ENCODE measurements at regions not wholly inside any gene's neighbourhood (a gene's known extent, or its start where the extent isn't known, plus 50 kb on each side); places are given as distances from the start of the nearest gene placed in this dataset.
"Not testable (repeated sequence)": the region's sequence is repeated elsewhere in the genome, so short reads cannot be mapped to it uniquely, and the experiment has no call there.

- peak; percentile 29 for DNase-seq
Observed at GRCh38 chr6:85923013-85923430, 280.3 kb upstream of the SYNCRIP start.

DNA sequence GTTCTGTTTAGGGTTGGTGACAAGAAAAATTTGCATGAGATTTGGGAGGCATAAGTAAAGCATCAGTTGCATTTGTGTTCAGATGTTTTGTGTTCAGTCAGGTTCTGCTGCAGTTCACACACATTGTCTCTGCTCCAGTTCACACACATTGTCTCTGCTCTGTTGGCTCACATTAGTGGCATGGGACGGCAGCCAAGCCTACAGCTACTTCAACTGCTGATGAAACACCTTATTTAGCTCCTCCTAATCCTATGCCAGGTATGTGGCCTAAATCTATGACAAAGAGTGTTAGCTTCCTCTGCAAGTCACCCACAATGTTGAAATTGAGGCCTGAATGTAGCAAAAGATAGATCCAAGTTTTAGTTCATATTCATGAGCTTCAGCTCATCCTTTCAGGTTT is 278.1 kb upstream of the SYNCRIP start:
- no peak for DNase-seq

DNA sequence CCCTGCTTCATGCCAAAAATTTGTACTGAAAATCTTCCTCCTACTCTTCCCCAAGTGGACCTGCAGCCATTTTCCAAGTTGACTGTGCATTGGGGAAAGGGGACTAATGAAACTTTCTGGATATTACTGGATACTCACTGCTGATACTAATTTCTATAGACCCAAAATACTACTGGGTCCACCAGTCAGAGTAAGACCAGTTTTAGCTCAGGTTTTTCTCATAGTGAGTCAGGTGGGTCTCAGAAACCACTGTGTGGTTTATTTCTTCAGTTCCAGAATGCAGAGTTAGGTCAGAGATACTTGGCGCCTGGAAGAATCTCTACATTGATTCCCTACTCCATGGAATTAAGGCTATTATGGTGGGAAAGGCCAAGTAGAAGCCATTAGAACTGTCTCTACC is 274.8 kb upstream of the SYNCRIP start:
- DNase-seq = no peak

- no peak for DNase-seq
Observed at GRCh38 chr6:85913001-85913400, 270.3 kb upstream of the SYNCRIP start.

GRCh38 chr6:85912582-85912981 is 269.9 kb upstream of the SYNCRIP start:
- no peak for DNase-seq

DNA sequence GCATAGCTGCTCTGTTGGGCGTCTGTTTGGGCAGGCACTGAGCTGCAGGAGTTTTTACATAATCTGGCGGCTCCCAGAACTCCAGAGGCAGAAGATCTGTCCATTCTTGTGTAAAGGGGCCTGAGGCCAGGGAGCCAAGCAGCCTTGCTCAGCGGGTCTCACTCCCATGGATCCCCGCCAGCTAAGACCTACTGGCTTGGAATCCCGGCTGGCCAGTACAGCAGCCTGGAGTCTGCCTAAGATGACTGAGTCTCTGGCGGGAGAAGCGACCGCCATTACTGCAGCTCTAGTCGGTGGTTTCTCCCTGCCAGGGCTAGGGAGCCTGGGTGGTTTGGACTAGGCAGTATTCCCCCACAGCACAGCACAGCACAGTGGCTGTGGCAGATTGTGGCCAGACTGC is 268.4 kb upstream of the SYNCRIP start:
- DNase-seq = no peak

GRCh38 chr6:85908120-85908519 is 265.4 kb upstream of the SYNCRIP start:
- DNase-seq = not testable (repeated sequence)

GRCh38 chr6:85892346-85892745 is 249.7 kb upstream of the SYNCRIP start:
- DNase-seq = no peak

GRCh38 chr6:85887461-85887860 is 244.8 kb upstream of the SYNCRIP start:
- no peak for DNase-seq

DNA sequence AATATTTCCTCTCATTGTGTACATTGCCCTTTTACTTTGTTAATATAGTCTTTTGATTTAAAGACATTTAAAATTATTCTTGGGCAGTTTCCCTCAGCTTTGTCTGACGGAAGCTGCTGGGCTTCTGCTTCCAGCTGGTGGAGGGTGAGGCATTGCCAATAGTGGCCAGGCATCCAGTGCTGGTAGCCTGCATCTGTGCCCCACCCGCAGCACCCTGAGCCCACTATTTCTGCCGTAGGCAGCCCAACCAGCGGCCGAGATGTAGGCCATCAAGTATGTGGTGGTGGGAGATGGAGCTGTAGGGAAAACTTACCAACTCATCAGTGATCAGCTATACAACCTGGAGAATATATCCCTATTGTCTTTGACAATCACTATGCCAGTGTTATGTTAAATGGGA is 226.0 kb upstream of the SYNCRIP start:
- DNase-seq = no peak

- DNase-seq = no peak
Observed at GRCh38 chr6:85867595-85867994, 224.9 kb upstream of the SYNCRIP start.

GRCh38 chr6:85866758-85867401 is 224.2 kb upstream of the SYNCRIP start:
- no peak for DNase-seq

DNA sequence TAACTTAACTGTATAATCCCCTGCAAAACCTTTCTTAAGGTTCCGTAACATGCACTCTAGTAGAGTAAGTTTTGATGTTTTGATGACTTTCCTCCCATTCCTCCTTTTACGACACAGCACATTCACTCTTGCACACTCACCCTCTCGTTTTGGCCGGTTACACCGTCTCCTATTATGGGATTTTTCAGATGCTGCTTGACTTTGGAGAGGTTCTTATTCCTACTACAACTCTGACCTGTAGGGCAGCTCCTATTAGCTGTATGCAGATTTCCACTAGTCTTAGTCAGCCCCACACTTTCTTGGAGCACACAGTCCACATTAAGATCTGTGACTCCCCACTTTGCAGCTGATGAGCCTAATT is 223.7 kb upstream of the SYNCRIP start:
- DNase-seq = no peak

DNA sequence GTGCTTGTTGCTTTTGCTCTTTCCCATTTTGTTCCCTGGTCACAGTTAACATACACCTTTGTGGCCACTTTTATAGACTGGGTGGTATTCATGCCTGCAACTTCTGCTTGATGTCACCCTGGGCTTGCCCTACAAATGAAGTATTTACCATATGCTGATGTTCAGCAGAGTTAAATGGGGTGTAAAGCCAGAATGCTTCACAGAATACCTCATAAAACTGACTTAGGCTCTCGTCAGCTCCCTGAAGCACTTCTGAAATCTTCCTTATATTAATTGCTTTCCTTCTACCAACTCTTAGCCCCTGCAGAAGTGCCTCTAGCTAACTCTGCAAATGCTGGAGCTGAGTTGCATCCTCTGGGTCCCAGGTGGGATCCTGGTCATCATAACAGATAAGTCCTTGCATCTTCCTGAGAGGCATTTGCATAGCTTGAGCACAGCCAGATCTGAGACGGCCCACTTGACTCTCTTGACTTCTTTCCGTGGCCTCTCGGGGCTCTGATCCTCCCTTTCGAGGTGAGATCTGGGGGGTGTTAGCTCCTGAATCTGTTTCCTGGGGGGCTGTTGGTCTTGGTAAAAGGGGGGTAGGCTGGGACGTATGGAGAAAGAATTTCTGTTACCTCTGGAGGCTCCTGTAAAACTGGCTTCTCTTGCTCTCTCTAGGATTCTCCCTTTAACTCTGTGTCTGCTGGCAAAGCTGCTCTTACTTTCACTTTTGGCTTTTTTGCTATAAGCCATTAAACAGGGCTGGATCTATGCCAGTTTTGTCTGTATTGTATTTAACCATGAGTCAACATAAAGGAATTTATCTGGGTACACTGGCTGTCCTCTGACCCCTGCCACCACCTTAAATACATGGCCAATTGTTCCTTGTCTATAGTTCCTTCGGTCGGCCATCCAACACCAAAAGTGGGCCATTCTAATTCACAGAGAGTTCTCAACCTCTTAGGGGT is 223.0 kb upstream of the SYNCRIP start:
- DNase-seq = no peak

DNA sequence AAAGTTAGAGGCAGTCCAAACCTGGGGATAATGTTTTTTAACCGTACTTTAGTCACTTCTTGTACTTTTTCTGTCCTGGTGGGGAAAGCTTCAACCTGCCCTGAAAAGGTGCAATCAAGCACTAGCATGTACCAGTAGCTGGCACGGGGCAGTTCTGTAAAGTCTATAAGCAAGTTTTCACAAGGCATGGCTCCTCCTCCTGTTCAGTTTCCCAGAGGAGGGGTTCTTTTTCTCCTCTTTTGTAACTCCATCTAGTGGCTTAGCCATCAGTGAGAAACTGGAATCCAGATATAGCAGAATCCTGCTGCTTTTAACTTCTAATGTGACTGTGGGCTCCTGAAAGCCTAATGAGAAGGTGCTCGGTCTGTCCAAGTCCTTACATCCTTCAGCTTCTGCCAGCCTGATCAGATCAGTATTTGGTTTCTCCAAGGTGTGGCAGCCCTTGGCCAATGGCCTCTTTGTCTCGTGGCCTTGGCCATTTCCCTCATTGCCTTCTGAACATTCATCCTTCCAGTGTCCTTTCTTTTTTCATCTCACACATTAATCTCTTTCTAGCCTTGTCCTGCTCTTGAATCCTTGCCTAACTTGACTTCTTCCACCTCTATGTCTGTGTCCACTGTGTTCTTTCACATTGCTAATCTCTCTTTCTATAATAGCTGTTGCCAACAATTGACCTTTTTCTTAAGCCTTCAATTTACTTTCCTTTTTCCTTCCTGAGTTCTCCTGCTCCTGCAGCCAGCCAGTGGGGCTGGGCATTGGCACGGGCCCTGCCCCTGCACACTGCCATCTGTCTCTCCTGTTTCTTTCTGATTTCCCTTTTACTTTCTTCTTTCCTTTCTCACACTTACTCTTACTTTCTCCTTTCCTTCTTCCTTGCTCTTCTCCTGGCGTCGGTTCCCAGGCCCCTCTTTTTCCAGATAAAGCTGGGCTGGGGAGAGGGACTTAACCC is 222.0 kb upstream of the SYNCRIP start:
- no peak for DNase-seq

DNA sequence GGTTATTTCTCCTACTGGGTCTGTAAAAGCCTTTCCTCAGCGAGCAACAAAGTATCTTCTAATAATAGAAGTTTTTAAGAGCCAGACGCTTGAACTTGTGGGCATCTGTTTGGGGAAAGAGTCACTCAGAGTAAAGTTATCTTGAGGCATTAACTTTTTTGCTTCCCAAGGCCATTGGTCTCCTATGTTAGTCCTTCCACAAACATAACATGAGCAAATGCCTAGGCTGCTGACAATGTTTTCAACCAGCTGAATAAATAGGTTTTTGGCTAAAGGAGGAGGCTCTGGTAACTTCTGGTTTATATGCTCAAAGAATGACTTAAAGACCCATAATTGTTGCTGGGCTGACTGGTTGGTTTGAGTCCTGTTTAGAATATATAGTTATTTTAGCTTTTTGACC is 213.5 kb upstream of the SYNCRIP start:
- DNase-seq = no peak

- DNase-seq = not testable (repeated sequence)
Observed at GRCh38 chr6:85838351-85839119, 195.8 kb upstream of the SYNCRIP start.

GRCh38 chr6:85828973-85829372 is 186.3 kb upstream of the SYNCRIP start:
- no peak for DNase-seq

- no peak for DNase-seq
Observed at GRCh38 chr6:85826997-85827396, 184.3 kb upstream of the SYNCRIP start.

GRCh38 chr6:85824329-85824728 is 181.6 kb upstream of the SYNCRIP start:
- DNase-seq = no peak

GRCh38 chr6:85810558-85810957 is 167.9 kb upstream of the SYNCRIP start:
- DNase-seq = no peak

DNA sequence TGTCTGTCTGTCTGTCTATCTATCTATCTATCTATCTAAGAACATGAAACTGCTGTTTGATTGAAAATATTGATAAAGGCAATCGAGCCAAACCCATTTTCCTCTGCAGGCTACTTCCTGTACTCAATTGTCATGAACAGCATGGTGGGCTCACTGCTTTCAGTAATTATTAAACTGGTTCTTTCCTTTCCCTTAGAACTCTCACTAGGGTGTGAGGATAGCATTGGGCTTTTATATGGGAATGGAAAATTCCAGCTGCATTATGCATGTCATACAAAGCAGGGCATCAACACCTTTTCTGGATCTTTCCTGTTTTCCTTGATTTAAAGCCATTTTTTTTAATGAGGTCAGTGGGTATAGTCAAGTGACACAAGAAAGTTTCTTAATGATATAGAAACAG is 161.0 kb upstream of the SYNCRIP start:
- no peak for DNase-seq

Measured in NCI-H1436 (cell line).